ENCODE measurements at regions not wholly inside any gene's neighbourhood (a gene's known extent, or its start where the extent isn't known, plus 50 kb on each side); places are given as distances from the start of the nearest gene placed in this dataset.
"Not testable (repeated sequence)": the region's sequence is repeated elsewhere in the genome, so short reads cannot be mapped to it uniquely, and the experiment has no call there.

DNA sequence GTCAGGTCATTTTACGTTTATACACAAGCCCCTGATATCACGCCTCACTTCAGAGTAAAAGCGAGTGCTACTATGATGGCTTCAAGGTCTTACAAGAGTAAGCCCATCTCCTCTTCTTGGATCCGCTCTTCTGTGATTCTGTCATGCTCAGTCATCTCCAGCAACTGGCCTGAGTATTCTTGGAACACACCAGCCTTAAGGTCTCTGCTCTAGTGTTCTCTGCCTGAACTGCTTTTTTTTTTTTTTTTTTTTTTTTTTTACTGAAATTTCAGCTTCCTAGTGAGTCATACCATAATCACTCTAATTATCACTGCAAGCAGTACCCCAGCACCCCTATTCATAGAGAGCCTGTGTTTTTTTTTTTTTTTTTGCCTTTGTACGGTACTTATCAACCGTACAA is 1228.9 kb downstream of the CNTNAP5 start:
- peak; percentile 17 for DNase-seq
- no peaks in the 10 kb centered on the region for H3K36me3 ChIP-seq
- H3K4me3 ChIP-seq, result no peak overlapping the region
- no peaks in the 10 kb centered on the region for H3K27me3 ChIP-seq
- H3K9me3 ChIP-seq, result no peaks in the 10 kb centered on the region

DNA sequence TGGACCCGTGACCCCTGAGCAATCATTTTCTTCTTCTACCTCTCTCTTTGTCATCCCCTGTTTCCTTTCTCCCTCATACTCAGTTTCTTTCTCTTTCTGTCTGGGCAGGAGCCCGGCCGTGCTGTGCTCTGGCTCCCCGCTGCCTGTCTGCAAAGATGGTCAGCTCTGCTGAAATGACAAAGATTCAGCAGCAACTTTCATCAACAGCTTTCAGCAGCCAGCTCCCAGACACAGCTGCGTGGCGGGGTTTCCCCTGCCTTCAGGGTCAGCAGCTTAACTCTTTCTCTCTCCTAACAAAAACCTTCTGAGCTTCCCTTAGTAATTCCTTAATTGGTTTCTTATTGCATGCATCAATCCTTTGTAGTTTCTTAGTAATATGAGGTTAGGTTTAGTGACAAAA is 1234.4 kb downstream of the CNTNAP5 start:
- H3K36me3 ChIP-seq, result no peaks in the 10 kb centered on the region
- H3K9me3 ChIP-seq, result no peaks in the 10 kb centered on the region
- no peak overlapping the region for H3K4me3 ChIP-seq
- DNase-seq, result no peak
- H3K27me3 ChIP-seq, result no peaks in the 10 kb centered on the region

DNA sequence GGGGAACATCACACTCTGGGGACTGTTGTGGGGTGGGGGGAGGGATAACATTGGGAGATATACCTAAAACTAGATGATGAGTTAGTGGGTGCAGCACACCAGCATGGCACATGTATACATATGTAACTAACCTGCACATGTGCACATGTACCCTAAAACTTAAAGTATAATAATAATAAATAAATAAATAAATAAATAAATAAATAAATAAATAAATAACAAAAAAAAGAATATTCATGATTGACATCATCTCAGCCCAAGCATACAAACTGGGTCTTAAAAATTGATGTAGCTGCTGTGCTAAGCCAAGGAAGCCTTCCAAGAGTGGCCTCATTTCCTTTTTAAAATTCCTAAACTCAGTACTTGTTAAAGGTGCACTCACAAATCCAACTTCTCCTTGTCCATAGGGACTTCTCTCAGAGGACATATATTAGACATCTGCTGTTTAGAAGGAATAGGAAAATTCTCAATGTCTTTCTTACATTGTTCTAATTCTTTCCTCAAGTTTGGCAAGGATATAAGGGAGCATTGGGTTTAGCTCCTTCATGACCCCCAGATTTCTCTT is 1235.4 kb downstream of the CNTNAP5 start:
- not testable (repeated sequence) for H3K4me3 ChIP-seq, H3K9me3 ChIP-seq, H3K36me3 ChIP-seq, DNase-seq, H3K27me3 ChIP-seq

DNA sequence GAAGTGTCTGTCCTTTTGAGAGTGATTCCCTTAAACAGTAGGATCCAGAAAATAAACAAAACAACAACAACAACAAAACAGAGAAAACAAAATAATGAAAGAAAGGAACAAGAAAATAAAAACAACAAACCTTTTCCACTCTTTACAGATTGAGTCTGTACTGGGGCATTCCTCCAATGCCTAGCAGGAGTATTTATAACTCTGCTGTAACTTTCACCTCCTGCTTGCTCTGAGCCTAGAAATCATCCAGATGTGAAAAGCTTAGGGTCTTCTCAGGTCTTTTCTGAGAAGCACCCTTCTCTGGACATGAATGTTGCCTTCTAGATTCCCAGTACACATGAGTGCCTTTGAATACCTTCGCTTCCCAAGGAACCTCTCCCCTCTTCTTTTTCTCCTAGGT is 1239.4 kb downstream of the CNTNAP5 start:
- no peaks in the 10 kb centered on the region for H3K9me3 ChIP-seq
- no peaks in the 10 kb centered on the region for H3K36me3 ChIP-seq
- H3K27me3 ChIP-seq, result no peaks in the 10 kb centered on the region
- no peak overlapping the region for H3K4me3 ChIP-seq
- DNase-seq, result no peak

DNA sequence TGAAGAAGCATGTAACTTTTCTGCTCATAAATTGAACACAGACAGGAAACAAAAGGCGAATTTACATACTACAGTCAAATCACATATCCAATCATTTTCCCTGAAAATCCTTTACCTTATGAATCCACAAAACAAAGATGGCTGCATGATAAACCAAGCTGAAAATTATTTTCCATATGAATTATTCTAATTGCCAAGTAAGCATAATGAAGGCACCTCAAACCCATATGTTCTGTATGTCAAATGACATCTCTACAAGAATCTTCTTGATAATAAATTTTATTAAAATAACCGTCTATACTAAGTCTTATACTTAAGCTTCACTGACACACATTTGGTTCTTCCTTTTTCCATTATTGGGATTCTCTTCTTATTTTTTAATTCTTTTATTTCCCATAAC is 1242.6 kb downstream of the CNTNAP5 start:
- Histone ChIP-seq H3K27me3 (no peaks in the 10 kb centered on the region), H3K4me3 (no peak overlapping the region), H3K36me3 (no peaks in the 10 kb centered on the region), H3K9me3 (no peaks in the 10 kb centered on the region)
- no peak for DNase-seq

DNA sequence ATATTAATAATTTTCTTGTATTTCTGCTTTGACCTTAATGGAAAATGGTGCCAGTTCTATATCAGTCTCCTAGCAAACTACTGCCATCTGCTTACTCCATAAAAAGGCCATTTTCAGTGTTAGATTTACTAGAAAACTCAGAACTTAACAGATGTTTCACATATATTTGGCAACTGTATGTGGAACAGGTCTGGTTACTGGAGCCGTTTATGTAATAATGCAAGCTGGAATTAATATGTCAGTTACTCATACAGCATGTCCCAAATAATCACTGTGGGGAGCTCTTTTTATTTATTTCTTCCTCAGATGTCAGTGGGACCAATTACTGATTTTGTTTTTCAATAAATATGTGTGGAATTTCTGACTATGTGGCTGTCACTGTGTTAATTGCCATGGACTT is 1247.6 kb downstream of the CNTNAP5 start:
- no peaks in the 10 kb centered on the region for H3K27me3 ChIP-seq
- no peak for DNase-seq
- no peak overlapping the region for H3K4me3 ChIP-seq
- H3K36me3 ChIP-seq, result no peaks in the 10 kb centered on the region
- no peaks in the 10 kb centered on the region for H3K9me3 ChIP-seq

DNA sequence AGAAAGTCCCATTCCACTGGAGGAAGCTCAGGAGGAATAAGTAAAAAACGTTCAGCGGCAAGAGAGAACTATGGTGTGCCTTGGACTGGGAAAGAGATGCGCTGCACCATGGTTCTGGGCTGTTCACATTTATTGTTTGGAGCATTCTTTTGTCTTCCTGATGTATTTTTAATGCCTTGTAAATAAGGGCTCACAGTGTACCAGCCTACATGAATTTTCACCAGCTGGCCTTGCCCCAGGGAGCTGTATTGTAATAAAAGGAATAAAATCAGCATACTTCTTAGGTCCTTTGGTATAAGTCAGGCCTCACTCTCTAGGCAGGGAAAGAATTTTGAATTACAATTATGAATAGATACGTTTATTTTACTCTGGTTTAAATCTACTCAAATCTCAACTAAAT is 1249.6 kb downstream of the CNTNAP5 start:
- Histone ChIP-seq H3K4me3 (no peak overlapping the region), H3K27me3 (no peaks in the 10 kb centered on the region), H3K9me3 (no peaks in the 10 kb centered on the region), H3K36me3 (no peaks in the 10 kb centered on the region)
- no peak for DNase-seq

DNA sequence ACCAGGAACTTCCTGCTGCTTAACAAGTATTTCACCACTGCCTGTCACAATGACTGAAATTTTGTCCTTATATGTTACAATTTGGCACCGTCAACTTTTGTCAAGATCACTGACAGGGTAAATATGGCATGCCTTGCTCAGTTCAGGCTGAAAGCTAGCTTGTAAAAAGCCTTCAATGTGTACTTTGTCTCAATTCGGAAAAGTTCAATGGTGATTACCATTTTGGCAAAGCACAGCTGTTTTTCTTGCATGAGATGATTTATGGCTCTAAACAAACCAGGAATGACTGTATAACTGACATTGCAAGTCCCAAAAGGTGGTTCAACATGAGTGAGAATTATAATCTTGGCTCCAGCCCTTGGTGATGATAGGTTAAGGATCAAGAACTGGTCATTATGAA is 1255.2 kb downstream of the CNTNAP5 start:
- Histone ChIP-seq H3K9me3 (no peaks in the 10 kb centered on the region), H3K27me3 (no peaks in the 10 kb centered on the region), H3K36me3 (no peaks in the 10 kb centered on the region), H3K4me3 (no peak overlapping the region)
- no peak for DNase-seq

DNA sequence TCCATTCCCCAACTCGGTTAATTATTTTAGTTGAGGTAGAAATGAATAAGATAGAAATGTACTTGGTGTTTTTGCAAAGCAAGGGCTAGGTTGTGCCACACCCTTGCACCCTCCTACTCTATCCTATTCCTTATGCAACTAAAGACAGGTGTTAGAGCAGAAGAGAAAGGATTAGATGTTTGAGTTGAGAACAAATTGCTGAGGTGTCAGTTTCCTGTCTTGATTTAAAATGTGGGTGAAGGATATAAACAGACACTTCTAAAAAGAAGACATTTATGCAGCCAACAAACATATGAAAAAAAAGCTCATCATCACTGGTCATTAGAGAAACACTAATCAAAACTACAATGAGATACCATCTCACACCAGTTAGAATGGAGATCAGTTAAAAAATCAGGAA is 1256.2 kb downstream of the CNTNAP5 start:
- H3K27me3 ChIP-seq, result no peaks in the 10 kb centered on the region
- no peaks in the 10 kb centered on the region for H3K36me3 ChIP-seq
- no peak overlapping the region for H3K4me3 ChIP-seq
- H3K9me3 ChIP-seq, result no peaks in the 10 kb centered on the region
- no peak for DNase-seq

DNA sequence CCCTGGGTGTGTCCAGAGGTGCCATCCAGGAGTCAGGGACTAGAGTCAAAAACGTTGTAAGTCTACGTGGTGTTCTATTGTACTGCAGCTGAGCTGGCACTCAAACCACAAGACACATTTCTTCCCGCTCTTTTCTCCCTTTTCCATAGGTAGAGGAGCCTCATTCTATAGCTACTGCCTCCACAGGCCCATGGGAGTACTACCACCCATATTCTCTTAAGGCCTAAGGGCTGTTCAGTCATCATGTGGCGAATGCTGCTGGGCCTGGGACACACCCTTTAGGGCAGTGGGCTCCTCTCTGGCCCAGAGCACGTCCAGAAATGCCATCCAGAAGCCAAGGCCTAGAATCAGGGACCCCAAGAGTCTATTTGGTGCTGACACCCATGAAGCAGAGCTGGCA is 1271.7 kb downstream of the CNTNAP5 start:
- Histone ChIP-seq H3K4me3 (no peak overlapping the region), H3K36me3 (no peaks in the 10 kb centered on the region), H3K27me3 (no peaks in the 10 kb centered on the region), H3K9me3 (peaks cover 4% of the 10 kb centered on the region; the same call in 1 of the 2 replicates)
- no peak for DNase-seq

DNA sequence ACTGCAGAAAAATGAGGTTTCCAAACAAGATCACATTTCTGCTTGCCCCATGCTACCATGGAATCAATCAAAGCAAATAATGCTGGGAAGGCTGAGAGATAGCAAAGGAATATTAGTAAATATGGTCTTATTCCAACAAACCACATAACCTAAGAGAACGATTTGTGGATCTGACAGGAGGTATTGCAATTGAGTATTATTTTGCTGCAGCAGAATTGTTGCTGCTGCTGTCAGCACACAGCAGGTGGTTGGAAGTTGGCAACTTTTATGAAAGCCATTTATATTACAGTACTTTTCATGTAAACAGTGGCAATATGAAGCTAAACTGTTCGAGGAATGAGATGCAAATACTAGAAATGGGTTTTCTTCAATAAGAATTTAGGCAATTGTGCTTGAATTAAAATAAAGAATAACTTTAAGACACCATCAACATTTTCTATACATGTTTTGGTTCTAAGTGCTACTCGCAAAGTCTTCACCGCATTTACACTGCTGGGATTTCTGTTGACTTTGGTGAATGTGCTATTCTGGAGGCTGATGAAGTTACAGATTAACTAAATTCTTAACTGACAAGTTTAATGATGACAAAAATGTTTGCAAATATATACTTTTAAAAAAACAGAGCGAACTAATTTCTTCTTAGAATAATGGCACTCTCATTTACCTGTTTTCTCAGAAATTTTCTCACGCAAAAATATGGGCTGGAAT is 1285.7 kb downstream of the CNTNAP5 start:
- Histone ChIP-seq H3K36me3 (no peaks in the 10 kb centered on the region), H3K4me3 (no peak overlapping the region), H3K27me3 (no peaks in the 10 kb centered on the region), H3K9me3 (no peaks in the 10 kb centered on the region)
- peak; percentile 5 for DNase-seq

DNA sequence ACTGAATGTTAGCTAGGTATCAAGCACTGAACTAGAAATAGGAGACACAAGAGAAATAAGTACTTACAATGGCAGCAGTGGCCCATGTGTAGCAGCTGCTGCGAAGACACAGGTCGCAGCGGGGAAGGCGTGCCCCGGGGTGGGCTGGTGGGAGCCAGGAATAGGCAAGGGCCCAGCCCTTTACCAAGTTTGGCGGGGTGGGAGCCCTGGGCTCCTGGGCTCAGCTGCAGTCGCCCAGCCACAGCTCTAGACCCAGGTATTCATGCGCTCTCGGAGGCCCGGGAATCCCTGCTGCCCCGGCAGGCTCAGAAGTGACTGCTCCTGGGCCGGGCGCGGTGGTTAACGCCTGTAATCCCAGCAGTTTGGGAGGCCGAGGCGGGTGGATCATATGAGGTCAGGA is 1287.3 kb downstream of the CNTNAP5 start:
- Histone ChIP-seq H3K4me3 (no peak overlapping the region), H3K27me3 (no peaks in the 10 kb centered on the region), H3K9me3 (no peaks in the 10 kb centered on the region), H3K36me3 (no peaks in the 10 kb centered on the region)
- DNase-seq, result no peak

DNA sequence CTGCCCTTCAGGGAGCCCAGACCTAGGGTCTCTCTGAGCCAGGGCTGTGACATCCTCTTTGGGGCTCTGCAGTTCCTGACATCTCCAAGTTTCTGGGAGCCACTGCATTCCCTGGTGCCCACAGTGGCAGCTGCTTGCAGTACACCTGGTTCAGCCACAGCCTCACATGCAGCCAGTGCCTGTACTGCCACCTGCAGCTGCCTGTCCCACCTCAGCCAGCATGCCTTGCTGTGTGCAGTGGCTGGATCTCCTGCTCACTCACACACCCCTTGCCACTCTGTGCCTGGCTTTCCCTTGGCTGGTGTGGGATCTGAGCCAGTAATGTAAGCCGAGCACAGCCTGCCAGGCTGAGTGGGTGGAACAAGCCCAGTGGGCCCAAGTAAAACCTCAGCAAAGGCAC is 1288.7 kb downstream of the CNTNAP5 start:
- H3K36me3 ChIP-seq, result no peaks in the 10 kb centered on the region
- DNase-seq, result peak; percentile 43
- no peaks in the 10 kb centered on the region for H3K27me3 ChIP-seq
- no peak overlapping the region for H3K4me3 ChIP-seq
- no peaks in the 10 kb centered on the region for H3K9me3 ChIP-seq

DNA sequence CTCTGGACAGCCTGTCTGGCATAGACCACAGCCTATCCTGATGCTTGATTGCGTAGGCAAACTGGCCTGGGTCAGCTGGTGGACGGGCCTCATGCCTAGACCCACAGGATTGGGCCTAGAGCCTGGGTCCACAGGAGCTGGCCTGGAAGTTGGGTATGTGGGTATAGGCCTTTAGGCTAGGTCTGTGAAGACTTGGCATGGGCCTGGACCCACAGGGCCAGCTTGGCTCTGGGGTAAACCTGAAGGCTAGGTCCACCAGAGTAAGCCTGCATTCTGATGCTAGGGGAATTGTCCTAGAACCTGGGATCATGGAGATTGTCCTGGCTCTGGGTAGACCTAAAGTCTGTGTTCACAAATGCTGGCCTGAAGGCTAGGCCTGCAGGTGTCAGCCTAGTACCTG is 1293.7 kb downstream of the CNTNAP5 start:
- Histone ChIP-seq H3K36me3 (no peaks in the 10 kb centered on the region), H3K4me3 (no peak overlapping the region), H3K9me3 (peaks cover 2% of the 10 kb centered on the region; the same call in 1 of the 2 replicates), H3K27me3 (no peaks in the 10 kb centered on the region)
- no peak for DNase-seq

DNA sequence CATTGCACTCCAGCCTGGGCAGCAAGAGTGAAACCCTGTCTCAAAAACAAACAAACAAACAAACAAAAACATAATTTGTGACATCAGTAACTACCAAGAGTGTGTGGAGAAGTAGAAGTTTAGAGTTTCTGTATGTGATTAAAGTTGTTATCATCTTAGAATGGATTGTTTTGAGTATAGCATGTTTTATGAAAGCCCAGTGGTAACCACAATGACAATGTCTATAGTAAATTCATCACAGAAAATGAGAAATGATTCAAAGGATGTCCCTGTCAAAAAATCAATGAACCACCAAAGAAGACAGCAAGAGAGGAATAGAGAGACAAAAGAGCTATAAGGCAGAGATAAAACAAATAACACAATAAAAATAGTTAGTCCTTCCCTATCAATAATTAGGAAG is 1299.2 kb downstream of the CNTNAP5 start:
- Histone ChIP-seq H3K9me3 (peaks cover 2% of the 10 kb centered on the region; the same call in 1 of the 2 replicates), H3K27me3 (no peaks in the 10 kb centered on the region), H3K4me3 (no peak overlapping the region), H3K36me3 (no peaks in the 10 kb centered on the region)
- DNase-seq, result no peak

DNA sequence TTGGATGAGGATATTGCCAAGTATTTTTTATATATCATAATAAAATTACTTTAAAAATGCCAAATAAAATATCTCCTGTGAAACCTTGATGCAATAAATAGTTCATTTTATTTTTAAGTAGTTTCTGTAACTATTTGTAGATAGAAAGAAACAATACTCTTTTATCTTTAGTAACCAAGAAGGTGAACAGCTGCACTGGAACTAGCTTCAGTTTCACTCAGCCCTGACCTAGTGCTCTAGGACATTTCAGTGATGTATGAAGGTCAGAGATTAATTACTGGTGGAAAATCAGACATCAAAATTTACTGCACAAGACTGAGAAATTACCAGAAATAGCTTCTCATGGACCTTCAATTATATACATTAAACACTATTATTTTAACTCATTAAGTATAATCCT is 1305.0 kb downstream of the CNTNAP5 start:
- Histone ChIP-seq H3K9me3 (no peaks in the 10 kb centered on the region), H3K27me3 (no peaks in the 10 kb centered on the region), H3K4me3 (no peak overlapping the region), H3K36me3 (no peaks in the 10 kb centered on the region)
- DNase-seq, result no peak

DNA sequence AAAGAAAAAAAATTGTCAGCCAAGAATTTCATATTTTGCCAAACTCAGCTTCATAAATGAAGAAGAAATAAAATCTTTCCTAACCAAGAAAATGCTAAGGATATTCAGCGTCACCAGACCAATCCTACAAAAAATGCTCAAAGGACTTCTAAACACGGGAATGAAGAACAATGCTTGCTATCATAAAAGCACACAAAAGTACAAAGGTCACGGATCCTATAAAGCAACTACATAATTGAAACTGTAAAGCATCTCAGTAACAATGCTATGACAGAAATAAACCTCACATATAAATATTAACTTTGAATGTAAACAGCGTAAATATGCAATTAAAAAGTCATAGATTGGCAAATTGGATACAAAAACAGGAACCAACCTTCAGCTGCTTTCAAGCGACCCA is 1314.6 kb upstream of the GYPC start:
- H3K9me3 ChIP-seq, result no peaks in the 10 kb centered on the region; the same call in 1 of the 2 replicates
- no peak overlapping the region for H3K4me3 ChIP-seq
- H3K36me3 ChIP-seq, result no peaks in the 10 kb centered on the region
- H3K27me3 ChIP-seq, result no peaks in the 10 kb centered on the region
- no peak for DNase-seq

DNA sequence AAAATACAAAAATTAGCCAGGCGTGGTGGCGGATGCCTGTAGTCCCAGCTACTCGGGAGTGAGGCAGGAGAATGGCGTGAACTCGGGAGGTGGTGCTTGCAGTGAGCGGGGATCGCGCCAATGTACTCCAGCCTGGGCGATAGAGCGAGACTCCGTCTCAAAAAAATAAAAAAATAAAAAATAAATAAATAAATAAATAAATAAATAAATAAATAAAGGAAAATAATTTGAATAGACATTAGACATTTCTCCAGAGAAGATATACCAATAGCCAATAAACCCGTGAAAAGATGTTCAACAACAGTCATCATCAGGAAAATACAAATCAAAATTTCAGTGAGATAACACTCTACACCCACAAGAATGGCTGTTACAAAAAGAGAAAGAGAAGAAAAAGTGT is 1302.4 kb upstream of the GYPC start:
- not testable (repeated sequence) for H3K27me3 ChIP-seq, H3K9me3 ChIP-seq, DNase-seq, H3K36me3 ChIP-seq, H3K4me3 ChIP-seq

Data from MG63 (cell line).